HEK293 (cell line): ENCODE measurements at regions not wholly inside any gene's neighbourhood (a gene's known extent, or its start where the extent isn't known, plus 50 kb on each side); places are given as distances from the start of the nearest gene placed in this dataset.
A peak's percentile ranks its signal among the peaks of the same experiment; 100 is the strongest.

ENCODE experiments used
- ELK4 ChIP-seq: IDR thresholded peaks from 2 replicates; pipeline ENCODE4 v1.6.1; 2011; ENCODE audit warnings: mild to moderate bottlenecking, low read depth, low read length, borderline replicate concordance
- KLF17 ChIP-seq: fragments of 450-650 bp; formaldehyde crosslinking; IDR thresholded peaks from 2 replicates; pipeline ENCODE4 v1.5.1; 2016; ENCODE audit warnings: missing biosample characterization, missing genetic modification characterization
- KLF8 ChIP-seq: fragments of 450-650 bp; formaldehyde crosslinking; IDR thresholded peaks from 2 replicates; pipeline ENCODE4 v1.5.1; 2016; ENCODE audit warnings: missing biosample characterization, missing genetic modification characterization
- PRDM4 ChIP-seq: fragments of 450-650 bp; formaldehyde crosslinking; IDR thresholded peaks from 2 replicates; pipeline ENCODE4 v1.5.1; 2017; ENCODE audit warnings: missing biosample characterization, missing genetic modification characterization
- SCRT1 ChIP-seq: fragments of 450-650 bp; formaldehyde crosslinking; IDR thresholded peaks from 2 replicates; pipeline ENCODE4 v1.5.1; 2016; ENCODE audit warnings: missing biosample characterization, missing genetic modification characterization, borderline replicate concordance
- SP7 ChIP-seq: fragments of 450-650 bp; formaldehyde crosslinking; IDR thresholded peaks from 2 replicates; pipeline ENCODE4 v1.5.1; 2016; ENCODE audit warnings: missing biosample characterization, missing genetic modification characterization
- YY1 ChIP-seq: fragments of 450-650 bp; formaldehyde crosslinking; IDR thresholded peaks from 2 replicates; pipeline ENCODE4 v1.5.1; 2018; ENCODE audit warnings: missing biosample characterization, missing genetic modification characterization
- YY2 ChIP-seq: fragments of 450-650 bp; formaldehyde crosslinking; IDR thresholded peaks from 2 replicates; pipeline ENCODE4 v1.5.1; 2016; ENCODE audit warnings: missing biosample characterization, missing genetic modification characterization
- ZBTB11 ChIP-seq: fragments of 450-650 bp; formaldehyde crosslinking; conservative IDR thresholded peaks from 2 replicates; pipeline ENCODE4 v1.5.1; 2016; ENCODE audit warnings: low read depth, missing biosample characterization, missing genetic modification characterization
- ZNF114 ChIP-seq: fragments of 450-650 bp; formaldehyde crosslinking; IDR thresholded peaks from 2 replicates; pipeline ENCODE4 v1.5.0; 2017; ENCODE audit warnings: missing biosample characterization, missing genetic modification characterization
- ZNF140 ChIP-seq: fragments of 450-650 bp; formaldehyde crosslinking; IDR thresholded peaks from 2 replicates; pipeline ENCODE4 v1.5.1; 2016; ENCODE audit warnings: missing biosample characterization, missing genetic modification characterization
- ZNF148 ChIP-seq: fragments of 450-650 bp; formaldehyde crosslinking; IDR thresholded peaks from 2 replicates; pipeline ENCODE4 v1.5.0; 2017; ENCODE audit warnings: missing biosample characterization, missing genetic modification characterization, borderline replicate concordance
- ZNF157 ChIP-seq: fragments of 450-650 bp; formaldehyde crosslinking; IDR thresholded peaks from 2 replicates; pipeline ENCODE4 v1.5.1; 2016; ENCODE audit warnings: missing biosample characterization, missing genetic modification characterization
- ZNF211 ChIP-seq: fragments of 450-650 bp; formaldehyde crosslinking; IDR thresholded peaks from 2 replicates; pipeline ENCODE4 v1.5.1; 2016; ENCODE audit warnings: low read depth, missing biosample characterization, missing genetic modification characterization
- ZNF266 ChIP-seq: fragments of 450-650 bp; formaldehyde crosslinking; IDR thresholded peaks from 2 replicates; pipeline ENCODE4 v1.5.1; 2016; ENCODE audit warnings: missing biosample characterization, missing genetic modification characterization, low read depth
- ZNF280C ChIP-seq: fragments of 450-650 bp; formaldehyde crosslinking; IDR thresholded peaks from 2 replicates; pipeline ENCODE4 v1.5.1; 2016; ENCODE audit warnings: missing biosample characterization, missing genetic modification characterization
- ZNF292 ChIP-seq: fragments of 450-650 bp; formaldehyde crosslinking; IDR thresholded peaks from 2 replicates; pipeline ENCODE4 v1.5.1; 2016; ENCODE audit warnings: low read depth, missing biosample characterization, missing genetic modification characterization, borderline replicate concordance
- ZNF354C ChIP-seq: fragments of 450-650 bp; formaldehyde crosslinking; IDR thresholded peaks from 2 replicates; pipeline ENCODE4 v1.5.1; 2016; ENCODE audit warnings: missing biosample characterization, missing genetic modification characterization, low read depth, borderline replicate concordance
- ZNF416 ChIP-seq: fragments of 450-650 bp; formaldehyde crosslinking; IDR thresholded peaks from 2 replicates; pipeline ENCODE4 v1.5.1; 2016; ENCODE audit warnings: missing biosample characterization, missing genetic modification characterization
- ZNF423 ChIP-seq: fragments of 450-650 bp; formaldehyde crosslinking; IDR thresholded peaks from 2 replicates; pipeline ENCODE4 v1.5.1; 2016; ENCODE audit warnings: missing biosample characterization, missing genetic modification characterization
- ZNF571 ChIP-seq: fragments of 450-650 bp; formaldehyde crosslinking; IDR thresholded peaks from 2 replicates; pipeline ENCODE4 v1.5.0; 2017; ENCODE audit warnings: missing biosample characterization, missing genetic modification characterization
- ZNF654 ChIP-seq: fragments of 450-650 bp; formaldehyde crosslinking; IDR thresholded peaks from 2 replicates; pipeline ENCODE4 v1.5.1; 2016; ENCODE audit warnings: low read depth, missing biosample characterization, missing genetic modification characterization
- ZNF677 ChIP-seq: fragments of 450-650 bp; IDR thresholded peaks from 2 replicates; pipeline ENCODE4 v1.5.0; 2018; ENCODE audit warnings: missing biosample characterization, mild to moderate bottlenecking, missing genetic modification characterization, moderate library complexity
- ZNF776 ChIP-seq: fragments of 450-650 bp; formaldehyde crosslinking; IDR thresholded peaks from 2 replicates; pipeline ENCODE4 v1.5.0; 2017; ENCODE audit warnings: missing biosample characterization, missing genetic modification characterization, borderline replicate concordance
- ZSCAN18 ChIP-seq: fragments of 450-650 bp; formaldehyde crosslinking; IDR thresholded peaks from 2 replicates; pipeline ENCODE4 v1.5.1; 2016; ENCODE audit warnings: missing biosample characterization, missing genetic modification characterization

GRCh38 chr7:150003304-150003810, 129.6 kb downstream of the ATP6V0E2 start (continued):
- TF ChIP-seq ZSCAN18 (tag by site-specific recombination), result no peak
- TF ChIP-seq PRDM4 (tag by site-specific recombination), result no peak
- no peak for TF ChIP-seq SP7 (tag by site-specific recombination)
- TF ChIP-seq ZNF266 (tag by site-specific recombination), result peak; percentile 71
- TF ChIP-seq ZNF157, result 0 out of 2 replicates have a peak, but pooled peaks have one; percentile 37
- TF ChIP-seq ZNF292 (tag by site-specific recombination), result 0 out of 2 replicates have a peak, but pooled peaks have one; percentile 9
- TF ChIP-seq KLF8 (tag by site-specific recombination), result no peak
- no peak for TF ChIP-seq ZNF677 (tag by site-specific recombination)
- peak; percentile 95 for TF ChIP-seq ZNF211 (tag by site-specific recombination)
- TF ChIP-seq SCRT1 (tag by site-specific recombination), result peak; percentile 8; the same call in 1 of the 2 replicates
- 0 out of 2 replicates have a peak, but pooled peaks have one; percentile 66 for TF ChIP-seq ZNF148
- no peak for TF ChIP-seq ZNF654 (tag by site-specific recombination)
- TF ChIP-seq ZBTB11 (tag by site-specific recombination), result no peak
- no peak for TF ChIP-seq ELK4
- no peak for TF ChIP-seq YY1 (tag by site-specific recombination)
- TF ChIP-seq ZNF416 (tag by site-specific recombination), result no peak
- TF ChIP-seq ZNF776 (tag by site-specific recombination), result peak; percentile 82
- no peak for TF ChIP-seq ZNF423
- no peak; the same call in 1 of the 2 replicates for TF ChIP-seq ZNF140 (tag by site-specific recombination)
- TF ChIP-seq KLF17 (tag by site-specific recombination), result no peak
- TF ChIP-seq YY2 (tag by site-specific recombination), result peak; percentile 54; the same call in 1 of the 2 replicates
- TF ChIP-seq ZNF280C (tag by site-specific recombination), result peak; percentile 96
- TF ChIP-seq ZNF114, result peak; percentile 92
- TF ChIP-seq ZNF571, result no peak
- no peak for TF ChIP-seq ZNF354C (tag by site-specific recombination)
